AG10803 (cell line): ENCODE measurements at regions not wholly inside any gene's neighbourhood (a gene's known extent, or its start where the extent isn't known, plus 50 kb on each side); places are given as distances from the start of the nearest gene placed in this dataset.

Experiments used
- DNase-seq: peaks from one replicate; pipeline ENCODE4 v3.0.0; 2010; ENCODE audit warnings: low read depth
- H3K4me3 ChIP-seq: 2 replicates; pipeline ENCODE4 v1.5.1; 2011; ENCODE audit warnings: mild to moderate bottlenecking, low read length, control low read depth
- CTCF ChIP-seq: conservative IDR thresholded peaks from 2 replicates; pipeline ENCODE4 v1.5.1; 2011; ENCODE audit warnings: mild to moderate bottlenecking, low read length, control low read depth, inconsistent platforms

- no peak for DNase-seq
- no peak for TF ChIP-seq CTCF
- no peak overlapping the region for H3K4me3 ChIP-seq
These were observed 61.8 kb downstream of the MYCN start for GRCh38 chr2:16002144-16002543.

GRCh38 chr2:16000642-16001041 is 60.3 kb downstream of the MYCN start:
- no peak overlapping the region for H3K4me3 ChIP-seq
- no peak for DNase-seq
- no peak for TF ChIP-seq CTCF

GRCh38 chr2:15999596-16000469 is 59.5 kb downstream of the MYCN start:
- H3K4me3 ChIP-seq = no peak overlapping the region
- DNase-seq = no peak
- no peak for TF ChIP-seq CTCF

GRCh38 chr2:15997728-15998280 is 57.5 kb downstream of the MYCN start:
- no peak for DNase-seq
- no peak for TF ChIP-seq CTCF
- no peak overlapping the region for H3K4me3 ChIP-seq

GRCh38 chr2:15996536-15997423 is 56.4 kb downstream of the MYCN start:
- no peak for TF ChIP-seq CTCF
- no peak overlapping the region for H3K4me3 ChIP-seq
- no peak for DNase-seq
